ENCODE measurements at regions not wholly inside any gene's neighbourhood (a gene's known extent, or its start where the extent isn't known, plus 50 kb on each side); places are given as distances from the start of the nearest gene placed in this dataset.

DNA sequence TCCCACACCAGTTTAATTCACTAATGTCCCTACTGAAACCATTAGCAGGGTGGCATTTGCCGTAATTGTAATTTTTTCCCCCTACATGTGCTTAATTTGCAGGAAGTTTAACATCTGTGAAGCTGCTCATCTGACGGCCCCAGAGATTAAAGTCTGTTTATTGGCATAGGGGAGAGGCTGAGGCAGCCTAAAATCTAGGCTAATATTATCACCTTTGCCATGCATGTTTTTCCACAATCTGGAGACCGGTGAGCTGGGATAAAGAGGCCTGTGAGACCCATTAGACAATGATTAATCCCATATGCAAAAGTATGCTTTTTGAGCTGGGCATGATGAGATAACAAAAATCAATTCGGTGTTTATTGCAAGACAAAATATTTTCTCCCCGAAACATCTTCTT, 561.2 kb upstream of the ALCAM start:
- no peaks in the 10 kb centered on the region for H3K9me3 ChIP-seq (ENCODE audit: control insufficient read depth, low read depth, low read length)
- H3K4ac ChIP-seq (ENCODE audit: low read depth, low read length) = no peak overlapping the region
- no CpG with 5 or more reads among the region's 5 CpGs for whole genome bisulfite sequencing (ENCODE audit: extremely low coverage, insufficient read length, low lambda C conversion rate)
- no peak overlapping the region for H2BK15ac ChIP-seq (ENCODE audit: low read depth, low read length)
- no peak overlapping the region for H3K14ac ChIP-seq (ENCODE audit: insufficient read depth, low read length)
- H3K23ac ChIP-seq (ENCODE audit: insufficient read length, low read depth, low read length) = no peak overlapping the region
- no peak overlapping the region; a peak in 1 of 7 replicates for H3K27ac Mint-ChIP-seq
- H4K8ac ChIP-seq (replicated peaks; ENCODE audit: insufficient read length, low read depth, low read length) = no peak overlapping the region
- H3K36me3 Mint-ChIP-seq (ENCODE audit: insufficient read depth in 1 of 3, low read depth in 3 of 3) = no peaks in the 10 kb centered on the region
- no peak overlapping the region for H2BK120ac ChIP-seq (ENCODE audit: low read depth, low read length, poor library complexity, severe bottlenecking)
- no peak overlapping the region for H3K18ac ChIP-seq (ENCODE audit: insufficient read length, low read depth, low read length)
- H3K27me3 Mint-ChIP-seq (ENCODE audit: low read depth) = no peaks in the 10 kb centered on the region
- H3K56ac ChIP-seq (ENCODE audit: insufficient read length, low read depth, low read length) = no peak overlapping the region
- H2BK12ac ChIP-seq (ENCODE audit: insufficient read length, low read depth, low read length) = no peak overlapping the region
- no peaks in the 10 kb centered on the region for H3K9me3 Mint-ChIP-seq
- no peak overlapping the region for H3K9ac ChIP-seq (ENCODE audit: extremely low read depth, insufficient read length, low read length)
- no peak overlapping the region for H3K27ac ChIP-seq (ENCODE audit: insufficient read length, low read depth, low read length)
- no peak overlapping the region for H2BK20ac ChIP-seq (ENCODE audit: low read depth, low read length, poor library complexity, severe bottlenecking)
- no peak overlapping the region for H2AK5ac ChIP-seq (ENCODE audit: insufficient read length, low read length)
- no peaks in the 10 kb centered on the region for H3K4me1 ChIP-seq (ENCODE audit: insufficient read depth, low read length)
- no peak overlapping the region for H4K91ac ChIP-seq (ENCODE audit: insufficient read length, low read depth, low read length)
- H3K4me3 Mint-ChIP-seq = no peak overlapping the region
- H3T11ph ChIP-seq (ENCODE audit: low read length) = no peak overlapping the region
- no peaks in the 10 kb centered on the region for H3K79me1 ChIP-seq (ENCODE audit: insufficient read depth, low read depth, low read length, poor library complexity, severe bottlenecking)
- H2AFZ ChIP-seq (ENCODE audit: low read length) = no peak overlapping the region
- H3K23me2 ChIP-seq (ENCODE audit: insufficient read length, low read depth, low read length, poor library complexity, severe bottlenecking) = no peaks in the 10 kb centered on the region
- H4K5ac ChIP-seq (ENCODE audit: insufficient read length, low read depth, low read length) = no peak overlapping the region
- H3K27me3 ChIP-seq (ENCODE audit: insufficient read depth, low read length) = no peaks in the 10 kb centered on the region
- no peaks in the 10 kb centered on the region for H3K79me2 ChIP-seq (ENCODE audit: insufficient read depth, low read length)
- no peak overlapping the region for H3K4me2 ChIP-seq (ENCODE audit: insufficient read depth, insufficient read length, low read length)
- no peaks in the 10 kb centered on the region for H4K20me1 ChIP-seq (ENCODE audit: control insufficient read depth, insufficient read depth, insufficient read length)
- no peak overlapping the region for H2BK5ac ChIP-seq (ENCODE audit: insufficient read length, low read length)
- TF ChIP-seq, protein P1, sequence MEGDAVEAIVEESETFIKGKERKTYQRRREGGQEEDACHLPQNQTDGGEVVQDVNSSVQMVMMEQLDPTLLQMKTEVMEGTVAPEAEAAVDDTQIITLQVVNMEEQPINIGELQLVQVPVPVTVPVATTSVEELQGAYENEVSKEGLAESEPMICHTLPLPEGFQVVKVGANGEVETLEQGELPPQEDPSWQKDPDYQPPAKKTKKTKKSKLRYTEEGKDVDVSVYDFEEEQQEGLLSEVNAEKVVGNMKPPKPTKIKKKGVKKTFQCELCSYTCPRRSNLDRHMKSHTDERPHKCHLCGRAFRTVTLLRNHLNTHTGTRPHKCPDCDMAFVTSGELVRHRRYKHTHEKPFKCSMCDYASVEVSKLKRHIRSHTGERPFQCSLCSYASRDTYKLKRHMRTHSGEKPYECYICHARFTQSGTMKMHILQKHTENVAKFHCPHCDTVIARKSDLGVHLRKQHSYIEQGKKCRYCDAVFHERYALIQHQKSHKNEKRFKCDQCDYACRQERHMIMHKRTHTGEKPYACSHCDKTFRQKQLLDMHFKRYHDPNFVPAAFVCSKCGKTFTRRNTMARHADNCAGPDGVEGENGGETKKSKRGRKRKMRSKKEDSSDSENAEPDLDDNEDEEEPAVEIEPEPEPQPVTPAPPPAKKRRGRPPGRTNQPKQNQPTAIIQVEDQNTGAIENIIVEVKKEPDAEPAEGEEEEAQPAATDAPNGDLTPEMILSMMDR (conservative IDR thresholded peaks at IDR 0.05) = no peak
- DNase-seq = no peak
- peaks cover 0 to 2% of the 10 kb centered on the region in 2 experiments; a peak in 1 of 4 replicates for H3K4me1 Mint-ChIP-seq
